ENCODE measurements at regions not wholly inside any gene's neighbourhood (a gene's known extent, or its start where the extent isn't known, plus 50 kb on each side); places are given as distances from the start of the nearest gene placed in this dataset.

DNA sequence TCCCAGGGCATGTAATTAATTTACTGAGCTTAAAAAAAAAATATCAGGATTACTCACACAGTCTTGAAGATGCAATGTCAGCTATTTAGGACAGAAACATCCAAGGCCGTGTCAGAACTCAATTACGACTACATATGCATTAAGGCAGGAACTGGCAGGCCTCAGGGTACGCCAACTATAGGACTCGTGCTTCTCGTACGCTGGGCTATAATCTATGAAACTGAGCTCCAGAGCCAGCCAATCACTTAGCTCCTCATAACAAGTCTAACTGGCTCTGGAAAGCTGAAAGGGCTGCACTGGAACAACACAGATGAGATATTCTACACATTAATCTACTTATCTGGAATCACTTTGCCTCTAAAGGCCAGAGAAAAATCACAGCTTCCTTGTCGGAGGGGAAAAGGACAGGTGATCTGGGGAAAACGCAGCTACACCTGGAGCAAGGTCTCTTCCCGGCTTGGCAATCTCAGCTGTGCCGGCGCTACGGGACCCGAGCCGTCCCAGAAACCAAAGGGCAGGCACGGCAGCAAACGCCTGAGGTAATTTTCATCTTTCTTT is 212.0 kb downstream of the DEPDC1B start:
- no peak for TF ChIP-seq POLR2A (IDR thresholded peaks at IDR 0.05)
- TF ChIP-seq, protein P1, sequence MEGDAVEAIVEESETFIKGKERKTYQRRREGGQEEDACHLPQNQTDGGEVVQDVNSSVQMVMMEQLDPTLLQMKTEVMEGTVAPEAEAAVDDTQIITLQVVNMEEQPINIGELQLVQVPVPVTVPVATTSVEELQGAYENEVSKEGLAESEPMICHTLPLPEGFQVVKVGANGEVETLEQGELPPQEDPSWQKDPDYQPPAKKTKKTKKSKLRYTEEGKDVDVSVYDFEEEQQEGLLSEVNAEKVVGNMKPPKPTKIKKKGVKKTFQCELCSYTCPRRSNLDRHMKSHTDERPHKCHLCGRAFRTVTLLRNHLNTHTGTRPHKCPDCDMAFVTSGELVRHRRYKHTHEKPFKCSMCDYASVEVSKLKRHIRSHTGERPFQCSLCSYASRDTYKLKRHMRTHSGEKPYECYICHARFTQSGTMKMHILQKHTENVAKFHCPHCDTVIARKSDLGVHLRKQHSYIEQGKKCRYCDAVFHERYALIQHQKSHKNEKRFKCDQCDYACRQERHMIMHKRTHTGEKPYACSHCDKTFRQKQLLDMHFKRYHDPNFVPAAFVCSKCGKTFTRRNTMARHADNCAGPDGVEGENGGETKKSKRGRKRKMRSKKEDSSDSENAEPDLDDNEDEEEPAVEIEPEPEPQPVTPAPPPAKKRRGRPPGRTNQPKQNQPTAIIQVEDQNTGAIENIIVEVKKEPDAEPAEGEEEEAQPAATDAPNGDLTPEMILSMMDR (IDR thresholded peaks at IDR 0.05), result no peak

Measured in suprapubic skin (tissue), 3 donors.